PC-3 (cell line): ENCODE measurements at regions not wholly inside any gene's neighbourhood (a gene's known extent, or its start where the extent isn't known, plus 50 kb on each side); places are given as distances from the start of the nearest gene placed in this dataset.

ENCODE experiments used
- ATAC-seq: fragments of 200-7000 bp; cut with Tn5 transposase; 2 replicates; pipeline ENCODE4 v1.9.1; 2020; ENCODE audit warnings: mild to moderate bottlenecking, moderate library complexity
- BruUV-seq: library from RNA; stranded (reverse); fragments of 400-500 nt; replicated peaks from 2 replicates; lab custom pipeline; 2021; lab: Mats Ljungman, UMichigan
- CTCF ChIA-PET: fragments of 300-600 bp; sonication (Branson Sonifier 250); formaldehyde crosslinking; loops from one replicate; lab custom pipeline; 2022; ENCODE audit warnings: antibody characterized with exemption; lab: Charles Lee
- POLR2A ChIA-PET: fragments of 300-600 bp; sonication (Branson Sonifier 250); formaldehyde crosslinking; loops from one replicate; lab custom pipeline; 2022; ENCODE audit warnings: antibody characterized with exemption; ENCODE audit not compliant: unreplicated experiment; lab: Charles Lee
- DNase-seq: peaks from one replicate; pipeline ENCODE4 v3.0.0-alpha.2; 2015
- H2AFZ ChIP-seq: fragments of 300-600 bp; sonication (generic); 2 replicates; pipeline ENCODE4 v1.6.0; 2016; ENCODE audit warnings: antibody characterized with exemption, low read length
- H3F3A ChIP-seq: fragments of 300-600 bp; sonication (generic); one replicate; pipeline ENCODE4 v1.6.0; 2017; ENCODE audit warnings: antibody characterized with exemption, low read length, control low read depth, mild to moderate bottlenecking; ENCODE audit not compliant: unreplicated experiment
- H3K27ac ChIP-seq: fragments of 300-600 bp; sonication (generic); 2 replicates; pipeline ENCODE4 v1.5.1; 2016; ENCODE audit warnings: mild to moderate bottlenecking, low read length
- H3K27me3 ChIP-seq: fragments of 300-600 bp; sonication (generic); 2 replicates; pipeline ENCODE4 v1.6.1; 2016; ENCODE audit warnings: low read length, mixed read lengths
- H3K36me3 ChIP-seq: fragments of 300-600 bp; sonication (generic); 2 replicates; pipeline ENCODE4 v1.6.1; 2016; ENCODE audit warnings: low read depth, mixed run types, low read length, mixed read lengths
- H3K4me1 ChIP-seq: fragments of 300-600 bp; sonication (generic); 2 replicates; pipeline ENCODE4 v1.5.1; 2016; ENCODE audit warnings: low read length; ENCODE audit not compliant: insufficient read depth
- H3K4me2 ChIP-seq: fragments of 300-600 bp; sonication (generic); 2 replicates; pipeline ENCODE4 v1.6.0; 2016; ENCODE audit warnings: low read length
- H3K4me3 ChIP-seq: fragments of 300-600 bp; sonication (generic); 2 replicates; pipeline ENCODE4 v1.5.1; 2016; ENCODE audit warnings: mild to moderate bottlenecking, low read length, mixed read lengths
- H3K79me2 ChIP-seq: fragments of 300-600 bp; sonication (generic); 2 replicates; pipeline ENCODE4 v1.6.1; 2017; ENCODE audit warnings: low read length, mixed read lengths
- H3K9ac ChIP-seq: fragments of 300-600 bp; sonication (generic); 2 replicates; pipeline ENCODE4 v1.6.0; 2016; ENCODE audit warnings: mild to moderate bottlenecking, low read length
- H3K9me2 ChIP-seq: fragments of 300-600 bp; sonication (generic); replicated peaks from 2 replicates; pipeline ENCODE4 v1.6.1; 2016; ENCODE audit warnings: mixed run types, low read length, mixed read lengths
- H3K9me3 ChIP-seq: fragments of 300-600 bp; sonication (generic); 2 replicates; pipeline ENCODE4 v1.6.1; 2016; ENCODE audit warnings: low read length, mixed read lengths
- H4K20me1 ChIP-seq: fragments of 300-600 bp; sonication (generic); 2 replicates; pipeline ENCODE4 v1.6.1; 2016; ENCODE audit warnings: low read length, mixed read lengths
- CTCF ChIP-seq: fragments of 300-600 bp; sonication (generic); conservative IDR thresholded peaks from 2 replicates; pipeline ENCODE4 v1.5.1; 2017; ENCODE audit warnings: antibody characterized with exemption, low read depth, mild to moderate bottlenecking, low read length
- EZH2 ChIP-seq: fragments of 300-600 bp; sonication (generic); IDR thresholded peaks from one replicate; pipeline ENCODE4 v1.6.1; 2017; ENCODE audit warnings: antibody characterized with exemption, mild to moderate bottlenecking, low read length; ENCODE audit not compliant: unreplicated experiment
- EZH2phosphoT487 ChIP-seq: fragments of 300-600 bp; sonication (generic); IDR thresholded peaks from 2 replicates; pipeline ENCODE4 v1.6.1; 2018; ENCODE audit warnings: mild to moderate bottlenecking, antibody characterized with exemption, low read length, borderline replicate concordance
- intact Hi-C: fragments of 100-400 bp; cut with micrococcal nuclease; formaldehyde crosslinking; loops from 2 replicates; pipeline ENCODE4 v1.9.0; 2023

GRCh38 chr4:123807866-123808265, 411.3 kb downstream of the SPRY1 start:
- intact Hi-C loops = no loop called here
- TF ChIP-seq EZH2phosphoT487 = no peak
- Histone ChIP-seq H3F3A (no peaks in the 10 kb centered on the region), H3K79me2 (no peaks in the 10 kb centered on the region), H4K20me1 (no peaks in the 10 kb centered on the region), H3K36me3 (no peaks in the 10 kb centered on the region), H3K27ac (no peak overlapping the region), H3K9me2 (no peaks in the 10 kb centered on the region), H3K4me2 (no peak overlapping the region), H3K9me3 (no peaks in the 10 kb centered on the region), H3K4me1 (no peaks in the 10 kb centered on the region; the same call in 1 of the 2 replicates), H3K9ac (no peak overlapping the region), H3K4me3 (no peak overlapping the region), H2AFZ (no peak overlapping the region), H3K27me3 (no peaks in the 10 kb centered on the region)
- ChIA-PET CTCF (no interaction called here), POLR2A (no interaction called here)
- DNase-seq (no peak), ATAC-seq (no peak)
- no TSS peak for BruUV-seq

- ATAC-seq (no peak), DNase-seq (no peak)
- POLR2A ChIA-PET = no interaction called here
- BruUV-seq = no TSS peak
- no peaks in the 10 kb centered on the region; the same call in 1 of the 2 replicates for H3K4me1 ChIP-seq
- H3F3A ChIP-seq = no peaks in the 10 kb centered on the region
- CTCF ChIA-PET = no interaction called here
- H2AFZ ChIP-seq = no peak overlapping the region
- H3K9ac ChIP-seq = no peak overlapping the region
- H3K79me2 ChIP-seq = no peaks in the 10 kb centered on the region
- intact Hi-C loops = no loop called here
- TF ChIP-seq CTCF (no peak), EZH2phosphoT487 (no peak), EZH2 (no peak)
- H3K9me2 ChIP-seq = no peaks in the 10 kb centered on the region
- H3K9me3 ChIP-seq = no peaks in the 10 kb centered on the region
- H3K36me3 ChIP-seq = no peaks in the 10 kb centered on the region
- H4K20me1 ChIP-seq = no peaks in the 10 kb centered on the region
- H3K27ac ChIP-seq = no peak overlapping the region
- no peaks in the 10 kb centered on the region for H3K27me3 ChIP-seq
- H3K4me2 ChIP-seq = no peak overlapping the region
- no peak overlapping the region for H3K4me3 ChIP-seq
Measured at GRCh38 chr4:123809864-123810263, 413.3 kb downstream of the SPRY1 start.

DNA sequence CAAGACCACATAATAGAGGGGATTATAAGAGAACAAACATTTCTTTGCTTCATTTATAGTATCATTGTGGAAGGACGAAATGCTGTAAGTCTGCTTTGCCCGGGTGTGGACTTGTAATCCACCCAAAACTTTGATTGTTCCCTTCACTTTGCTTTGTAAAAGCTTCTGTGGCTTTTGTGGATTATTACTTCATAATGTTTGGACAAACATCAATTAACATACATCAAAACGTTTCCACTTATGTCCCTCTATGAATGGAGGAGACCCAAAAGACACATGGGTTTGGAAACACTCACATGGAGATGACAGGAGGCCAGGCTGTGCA, 415.4 kb downstream of the SPRY1 start:
- no peaks in the 10 kb centered on the region for H3K27me3 ChIP-seq
- DNase-seq (no peak), ATAC-seq (no peak)
- H3K9ac ChIP-seq = no peak overlapping the region
- intact Hi-C loops = no loop called here
- no peaks in the 10 kb centered on the region for H4K20me1 ChIP-seq
- BruUV-seq = no TSS peak
- H3K79me2 ChIP-seq = no peaks in the 10 kb centered on the region
- H3F3A ChIP-seq = no peaks in the 10 kb centered on the region
- H3K27ac ChIP-seq = no peak overlapping the region
- ChIA-PET POLR2A (interaction anchor here (0.6 kb wide), 1 partner anchor 37 kb away, joined by 3 read pairs; no protein-coding TSS in a partner anchor), CTCF (interaction anchor here (1.0 kb wide), 1 partner anchor 39 kb away, joined by 3 read pairs; no protein-coding TSS in a partner anchor)
- no peaks in the 10 kb centered on the region for H3K9me2 ChIP-seq
- no peak overlapping the region for H3K4me3 ChIP-seq
- TF ChIP-seq EZH2phosphoT487 (no peak), EZH2 (no peak), CTCF (no peak)
- H3K9me3 ChIP-seq = no peaks in the 10 kb centered on the region
- no peaks in the 10 kb centered on the region for H3K36me3 ChIP-seq
- H2AFZ ChIP-seq = no peak overlapping the region
- H3K4me2 ChIP-seq = no peak overlapping the region
- H3K4me1 ChIP-seq = no peaks in the 10 kb centered on the region; the same call in 1 of the 2 replicates
